Rectal smooth muscle tissue (tissue), 1 donor: ENCODE measurements at regions not wholly inside any gene's neighbourhood (a gene's known extent, or its start where the extent isn't known, plus 50 kb on each side); places are given as distances from the start of the nearest gene placed in this dataset.

Experiments
- H3K27ac ChIP-seq: one replicate; pipeline ENCODE4 v1.7.0; 2013; ENCODE audit warnings: low read depth, low read length, inconsistent platforms
- H3K27me3 ChIP-seq: one replicate; pipeline ENCODE4 v1.7.0; 2013; ENCODE audit warnings: low read length; ENCODE audit not compliant: control insufficient read depth, insufficient read depth
- H3K36me3 ChIP-seq: one replicate; pipeline ENCODE4 v1.7.0; 2013; ENCODE audit warnings: low read length; ENCODE audit not compliant: control insufficient read depth, insufficient read depth
- H3K4me1 ChIP-seq: one replicate; pipeline ENCODE4 v1.7.0; 2013; ENCODE audit warnings: low read length; ENCODE audit not compliant: control insufficient read depth, insufficient read depth
- H3K4me3 ChIP-seq: one replicate; pipeline ENCODE4 v1.7.0; 2013; ENCODE audit warnings: low read length
- H3K9ac ChIP-seq: one replicate; pipeline ENCODE4 v1.7.0; 2013; ENCODE audit warnings: low read length

GRCh38 chr1:111556325-111557037 lies 53.0 kb upstream of the ADORA3 start:
- no peaks in the 10 kb centered on the region for H3K36me3 ChIP-seq
- H3K4me1 ChIP-seq = peaks cover 9% of the 10 kb centered on the region
- H3K9ac ChIP-seq = no peak overlapping the region
- no peaks in the 10 kb centered on the region for H3K27me3 ChIP-seq
- H3K4me3 ChIP-seq = no peak overlapping the region
- no peak overlapping the region for H3K27ac ChIP-seq

- no peaks in the 10 kb centered on the region for H3K36me3 ChIP-seq
- H3K4me3 ChIP-seq = no peak overlapping the region
- H3K27ac ChIP-seq = no peak overlapping the region
- peaks cover 2% of the 10 kb centered on the region for H3K4me1 ChIP-seq
- H3K9ac ChIP-seq = no peak overlapping the region
- H3K27me3 ChIP-seq = no peaks in the 10 kb centered on the region
Measured at GRCh38 chr1:111559736-111560279, 56.4 kb upstream of the ADORA3 start.

DNA sequence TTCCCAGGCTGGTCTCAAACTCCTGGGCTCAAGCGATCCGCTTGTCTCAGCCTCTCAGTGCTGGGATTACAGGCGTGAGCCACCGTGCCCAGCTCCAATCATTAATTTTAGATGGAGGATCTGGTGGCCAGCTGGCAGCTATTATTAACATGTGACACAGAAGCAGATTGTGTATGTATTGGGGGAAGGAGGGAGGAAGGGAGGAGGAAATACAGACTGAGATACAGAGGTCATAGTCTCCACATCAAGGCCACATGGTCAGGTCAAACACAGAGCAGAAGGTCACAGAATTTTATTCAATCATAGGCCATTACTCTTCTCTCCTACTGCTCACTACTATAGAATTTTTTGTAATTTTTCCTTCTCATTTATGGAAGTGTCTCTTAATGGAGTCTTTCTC lies 57.9 kb upstream of the ADORA3 start:
- no peak overlapping the region for H3K9ac ChIP-seq
- H3K36me3 ChIP-seq = no peaks in the 10 kb centered on the region
- H3K4me1 ChIP-seq = peaks cover 7% of the 10 kb centered on the region
- H3K4me3 ChIP-seq = no peak overlapping the region
- no peak overlapping the region for H3K27ac ChIP-seq
- no peaks in the 10 kb centered on the region for H3K27me3 ChIP-seq

- no peak overlapping the region for H3K4me3 ChIP-seq
- H3K27me3 ChIP-seq = no peaks in the 10 kb centered on the region
- H3K9ac ChIP-seq = no peak overlapping the region
- H3K36me3 ChIP-seq = no peaks in the 10 kb centered on the region
- H3K4me1 ChIP-seq = peaks cover 7% of the 10 kb centered on the region
- no peak overlapping the region for H3K27ac ChIP-seq
Measured at GRCh38 chr1:111563619-111564018, 56.0 kb upstream of the RAP1A start.

DNA sequence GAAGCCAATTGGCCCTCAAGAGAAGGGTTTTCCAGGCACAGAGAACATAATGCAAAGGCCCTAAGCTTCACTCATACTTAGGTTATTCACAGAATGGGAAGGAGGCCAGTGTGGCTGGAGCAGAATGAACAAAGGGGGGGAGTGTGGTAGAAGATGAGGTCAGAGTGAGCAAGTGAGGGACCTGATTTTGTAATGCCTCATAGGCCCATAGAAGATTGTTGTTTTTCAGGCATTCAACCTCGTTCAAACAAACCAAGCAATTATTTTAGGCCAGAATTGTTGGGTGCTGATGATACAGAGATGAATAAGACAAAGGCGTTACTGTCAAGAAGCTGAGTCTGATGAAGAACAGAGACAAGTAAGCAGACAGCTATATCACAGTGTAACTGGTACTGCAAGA lies 54.5 kb upstream of the RAP1A start:
- Histone ChIP-seq H3K9ac (no peak overlapping the region), H3K4me3 (no peak overlapping the region), H3K4me1 (peaks cover 7% of the 10 kb centered on the region), H3K27me3 (no peaks in the 10 kb centered on the region), H3K36me3 (no peaks in the 10 kb centered on the region), H3K27ac (peak overlapping the region; percentile 69)

DNA sequence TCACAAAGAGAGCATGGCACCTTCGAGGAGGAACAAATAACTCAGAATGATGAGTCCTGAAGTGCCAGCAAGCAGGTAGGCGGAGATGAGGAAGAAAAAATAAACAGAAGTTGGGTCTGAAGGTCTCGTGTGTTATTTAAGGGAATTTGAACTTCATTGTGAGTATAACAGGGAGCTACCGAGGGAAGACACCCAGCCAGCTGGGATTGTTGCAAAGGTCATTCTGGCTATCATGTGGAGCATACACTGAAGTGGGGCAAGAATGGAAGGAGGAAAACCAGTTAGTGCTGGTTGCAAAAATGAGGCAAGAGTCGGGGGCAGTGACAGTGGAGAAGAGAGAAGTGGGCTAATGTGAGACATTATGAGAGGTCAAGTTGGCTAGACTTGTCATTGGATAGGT lies 53.6 kb upstream of the RAP1A start:
- Histone ChIP-seq H3K27me3 (no peaks in the 10 kb centered on the region), H3K4me3 (no peak overlapping the region), H3K9ac (no peak overlapping the region), H3K27ac (peak overlapping the region; percentile 69), H3K36me3 (no peaks in the 10 kb centered on the region), H3K4me1 (peaks cover 7% of the 10 kb centered on the region)

DNA sequence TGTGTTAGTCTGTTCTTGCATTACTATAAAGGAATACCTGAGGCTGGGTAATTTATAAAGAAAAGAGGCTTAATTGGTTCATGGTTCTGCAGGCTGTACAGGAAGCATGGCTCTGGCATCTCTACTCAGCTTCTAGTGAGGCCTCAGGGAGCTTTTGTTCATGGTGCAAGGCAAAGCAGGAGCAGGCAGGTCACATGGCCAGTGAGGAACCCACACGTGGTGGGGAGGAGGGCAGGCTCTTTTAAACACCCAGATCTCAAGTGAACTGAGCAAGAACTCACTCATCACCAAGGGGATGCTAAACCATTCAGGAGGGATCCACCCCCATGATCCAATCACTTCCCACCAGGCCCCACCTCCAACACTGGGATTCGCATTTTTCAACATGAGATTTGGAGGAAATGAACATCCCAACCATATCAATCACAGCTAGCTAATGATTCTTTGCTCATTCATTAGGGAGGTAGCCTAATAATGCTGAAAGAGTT lies 51.4 kb upstream of the RAP1A start:
- Histone ChIP-seq H3K27ac (no peak overlapping the region), H3K4me3 (no peak overlapping the region), H3K9ac (no peak overlapping the region), H3K27me3 (no peaks in the 10 kb centered on the region), H3K4me1 (peaks cover 20% of the 10 kb centered on the region), H3K36me3 (no peaks in the 10 kb centered on the region)
